ENCODE measurements at regions not wholly inside any gene's neighbourhood (a gene's known extent, or its start where the extent isn't known, plus 50 kb on each side); places are given as distances from the start of the nearest gene placed in this dataset.

DNA sequence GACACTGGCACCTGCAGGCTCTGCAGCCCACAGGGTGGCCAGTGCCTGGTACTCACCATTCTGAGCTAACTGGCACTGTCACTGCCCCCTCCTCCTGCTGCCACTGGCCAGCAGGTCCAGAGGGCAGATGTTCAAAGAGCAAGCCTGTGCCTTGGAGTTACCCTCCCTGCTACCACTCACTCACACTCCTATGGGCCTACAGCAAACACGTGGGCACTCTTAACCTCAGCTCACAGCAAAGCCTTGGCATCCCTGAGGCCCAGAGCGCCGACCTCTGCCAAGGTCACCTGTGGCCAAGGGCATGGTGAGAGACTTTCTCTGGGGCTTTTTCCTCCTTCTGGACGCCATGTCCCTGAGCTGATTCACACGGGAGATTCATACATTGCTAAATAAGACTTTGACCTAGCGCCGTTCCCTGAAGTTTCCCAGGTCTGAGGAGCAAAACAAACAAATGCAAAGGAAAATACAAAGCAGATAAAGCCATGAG, 270.0 kb upstream of the PPP2R2D start:
- Mint-ChIP-seq H3K9me3 (ENCODE audit: low read depth, unreplicated experiment) (peaks cover 5% of the 10 kb centered on the region), H3K27me3 (ENCODE audit: unreplicated experiment) (no peaks in the 10 kb centered on the region), H3K27ac (ENCODE audit: unreplicated experiment) (no peak overlapping the region), H3K36me3 (ENCODE audit: insufficient read depth, unreplicated experiment) (peaks cover 3% of the 10 kb centered on the region), H3K4me3 (ENCODE audit: low read depth, unreplicated experiment) (no peak overlapping the region), H3K4me1 (ENCODE audit: low read depth, unreplicated experiment) (peaks cover 13% of the 10 kb centered on the region)
- DNase-seq = no peak
- intact Hi-C loops (cut with micrococcal nuclease; ENCODE audit: unreplicated experiment) = loop anchor here (1.0 kb wide), 1 partner anchor 10 kb away; no protein-coding TSS in a partner anchor
- CTCF ChIA-PET = no interaction called here
- TF ChIP-seq, protein P1, sequence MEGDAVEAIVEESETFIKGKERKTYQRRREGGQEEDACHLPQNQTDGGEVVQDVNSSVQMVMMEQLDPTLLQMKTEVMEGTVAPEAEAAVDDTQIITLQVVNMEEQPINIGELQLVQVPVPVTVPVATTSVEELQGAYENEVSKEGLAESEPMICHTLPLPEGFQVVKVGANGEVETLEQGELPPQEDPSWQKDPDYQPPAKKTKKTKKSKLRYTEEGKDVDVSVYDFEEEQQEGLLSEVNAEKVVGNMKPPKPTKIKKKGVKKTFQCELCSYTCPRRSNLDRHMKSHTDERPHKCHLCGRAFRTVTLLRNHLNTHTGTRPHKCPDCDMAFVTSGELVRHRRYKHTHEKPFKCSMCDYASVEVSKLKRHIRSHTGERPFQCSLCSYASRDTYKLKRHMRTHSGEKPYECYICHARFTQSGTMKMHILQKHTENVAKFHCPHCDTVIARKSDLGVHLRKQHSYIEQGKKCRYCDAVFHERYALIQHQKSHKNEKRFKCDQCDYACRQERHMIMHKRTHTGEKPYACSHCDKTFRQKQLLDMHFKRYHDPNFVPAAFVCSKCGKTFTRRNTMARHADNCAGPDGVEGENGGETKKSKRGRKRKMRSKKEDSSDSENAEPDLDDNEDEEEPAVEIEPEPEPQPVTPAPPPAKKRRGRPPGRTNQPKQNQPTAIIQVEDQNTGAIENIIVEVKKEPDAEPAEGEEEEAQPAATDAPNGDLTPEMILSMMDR (IDR thresholded peaks at IDR 0.05; ENCODE audit: unreplicated experiment) = no peak
- BruUV-seq (replicated peaks) = no TSS peak

DNA sequence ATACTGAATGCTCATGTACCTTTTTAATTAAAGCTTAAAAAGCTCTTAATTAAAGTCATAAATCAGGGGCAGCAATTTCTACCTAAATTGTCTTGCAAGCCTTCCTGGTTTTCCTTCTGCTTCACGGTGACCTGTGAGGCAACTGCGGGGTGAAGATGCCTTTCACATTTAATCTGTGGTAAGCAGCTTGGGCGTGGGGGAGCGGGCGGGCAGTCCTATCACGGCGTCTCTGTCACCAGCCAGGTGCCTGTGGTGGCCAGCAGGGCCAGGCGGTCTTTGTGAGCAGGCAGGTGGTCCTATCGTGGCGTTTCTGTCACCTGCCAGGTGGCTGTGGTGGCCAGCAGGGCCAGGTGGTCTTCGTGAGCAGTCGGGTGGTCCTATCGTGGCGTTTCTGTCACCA, 269.2 kb upstream of the PPP2R2D start:
- H3K27me3 Mint-ChIP-seq (ENCODE audit: unreplicated experiment) = no peaks in the 10 kb centered on the region
- no peak for DNase-seq
- TF ChIP-seq, protein P1 (IDR thresholded peaks at IDR 0.05; ENCODE audit: unreplicated experiment) = no peak
- H3K27ac Mint-ChIP-seq (ENCODE audit: unreplicated experiment) = no peak overlapping the region
- no TSS peak for BruUV-seq (replicated peaks)
- no peak overlapping the region for H3K4me3 Mint-ChIP-seq (ENCODE audit: low read depth, unreplicated experiment)
- CTCF ChIA-PET = no interaction called here
- intact Hi-C loops (cut with micrococcal nuclease; ENCODE audit: unreplicated experiment) = loop anchor here (1.0 kb wide), 1 partner anchor 10 kb away; no protein-coding TSS in a partner anchor
- peaks cover 3% of the 10 kb centered on the region for H3K9me3 Mint-ChIP-seq (ENCODE audit: low read depth, unreplicated experiment)
- H3K36me3 Mint-ChIP-seq (ENCODE audit: insufficient read depth, unreplicated experiment) = peaks cover 7% of the 10 kb centered on the region
- H3K4me1 Mint-ChIP-seq (ENCODE audit: low read depth, unreplicated experiment) = peaks cover 16% of the 10 kb centered on the region

DNA sequence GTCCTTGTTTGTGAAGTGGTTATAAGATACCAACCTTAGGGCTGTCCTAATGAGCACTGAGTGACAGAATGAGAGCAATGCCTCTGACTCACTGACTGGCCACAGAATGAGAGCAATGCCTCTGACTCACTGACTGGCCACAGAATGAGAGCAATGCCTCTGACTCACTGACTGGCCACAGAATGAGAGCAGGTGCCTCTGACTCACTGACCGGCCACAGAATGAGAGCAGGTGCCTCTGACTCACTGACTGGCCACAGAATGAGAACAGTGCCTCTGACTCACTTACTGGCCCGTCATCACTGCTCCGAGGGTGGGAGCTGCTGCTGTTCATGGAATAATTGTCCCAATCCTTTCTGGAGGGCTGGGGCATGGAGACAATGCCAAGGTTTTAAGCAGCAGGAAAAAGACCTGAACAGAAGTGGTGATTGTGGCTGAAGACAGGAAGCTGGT, 265.2 kb upstream of the PPP2R2D start:
- H3K9me3 Mint-ChIP-seq (ENCODE audit: low read depth, unreplicated experiment) = peaks cover 3% of the 10 kb centered on the region
- peaks cover 16% of the 10 kb centered on the region for H3K4me1 Mint-ChIP-seq (ENCODE audit: low read depth, unreplicated experiment)
- TF ChIP-seq, protein P1 (IDR thresholded peaks at IDR 0.05; ENCODE audit: unreplicated experiment) = no peak
- intact Hi-C loops (cut with micrococcal nuclease; ENCODE audit: unreplicated experiment) = no loop called here
- H3K4me3 Mint-ChIP-seq (ENCODE audit: low read depth, unreplicated experiment) = no peak overlapping the region
- no TSS peak for BruUV-seq (replicated peaks)
- DNase-seq = peak; percentile 52
- peaks cover 9% of the 10 kb centered on the region for H3K36me3 Mint-ChIP-seq (ENCODE audit: insufficient read depth, unreplicated experiment)
- peak overlapping the region; percentile 74 for H3K27ac Mint-ChIP-seq (ENCODE audit: unreplicated experiment)
- CTCF ChIA-PET = interaction anchor here (0.6 to 0.8 kb wide), 2 partner anchors 20 to 24 kb away, joined by 3 read pairs; no protein-coding TSS in a partner anchor
- no peaks in the 10 kb centered on the region for H3K27me3 Mint-ChIP-seq (ENCODE audit: unreplicated experiment)

DNA sequence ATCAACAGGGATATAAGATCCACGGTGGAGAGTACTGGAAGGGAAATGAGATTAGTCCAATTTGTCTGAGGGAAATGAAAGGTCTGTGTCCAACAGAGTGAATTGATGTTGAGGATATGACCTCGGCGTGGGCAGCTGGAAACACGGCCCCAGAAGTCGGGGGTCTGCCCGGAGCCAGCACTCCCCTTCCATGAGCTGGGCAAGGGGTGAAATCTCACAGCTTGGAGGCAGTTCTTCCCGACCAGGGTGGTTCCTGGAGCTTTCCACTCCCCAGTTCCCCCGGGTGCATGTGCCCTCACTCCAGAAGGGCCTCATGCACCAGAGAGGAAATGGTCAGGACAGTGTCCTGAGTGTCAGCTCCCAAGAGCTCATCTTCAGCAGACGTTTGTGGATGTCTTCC, 264.7 kb upstream of the PPP2R2D start:
- Mint-ChIP-seq H3K27ac (ENCODE audit: unreplicated experiment) (peak overlapping the region; percentile 74), H3K9me3 (ENCODE audit: low read depth, unreplicated experiment) (peaks cover 3% of the 10 kb centered on the region), H3K4me1 (ENCODE audit: low read depth, unreplicated experiment) (peaks cover 11% of the 10 kb centered on the region), H3K36me3 (ENCODE audit: insufficient read depth, unreplicated experiment) (peaks cover 9% of the 10 kb centered on the region), H3K4me3 (ENCODE audit: low read depth, unreplicated experiment) (no peak overlapping the region), H3K27me3 (ENCODE audit: unreplicated experiment) (no peaks in the 10 kb centered on the region)
- no peak for DNase-seq
- BruUV-seq (replicated peaks) = no TSS peak
- TF ChIP-seq, protein P1 (IDR thresholded peaks at IDR 0.05; ENCODE audit: unreplicated experiment) = no peak
- intact Hi-C loops (cut with micrococcal nuclease; ENCODE audit: unreplicated experiment) = no loop called here
- CTCF ChIA-PET = interaction anchor here (0.8 kb wide), 1 partner anchor 24 kb away, joined by 3 read pairs; no protein-coding TSS in a partner anchor

Measured in Calu3 (cell line).